GM19395 (cell line): ENCODE measurements at regions not wholly inside any gene's neighbourhood (a gene's known extent, or its start where the extent isn't known, plus 50 kb on each side); places are given as distances from the start of the nearest gene placed in this dataset.
"Not testable (repeated sequence)": the region's sequence is repeated elsewhere in the genome, so short reads cannot be mapped to it uniquely, and the experiment has no call there.

ENCODE experiments used
- ATAC-seq: cut with Tn5 transposase; IDR thresholded peaks from one replicate; pipeline ENCODE4 v1.9.1; 2021; ENCODE audit warnings: mild to moderate bottlenecking, moderate library complexity; ENCODE audit not compliant: unreplicated experiment

GRCh38 chr5:88622890-88623289, 260.1 kb downstream of the MEF2C start:
- not testable (repeated sequence) for ATAC-seq

GRCh38 chr5:88615767-88616166, 267.2 kb downstream of the MEF2C start:
- ATAC-seq: not testable (repeated sequence)

GRCh38 chr5:88613051-88613450, 269.9 kb downstream of the MEF2C start:
- no peak for ATAC-seq

GRCh38 chr5:88610586-88610985, 272.4 kb downstream of the MEF2C start:
- ATAC-seq: no peak

- ATAC-seq: no peak
These were observed 275.5 kb downstream of the MEF2C start for GRCh38 chr5:88607492-88607891.

- ATAC-seq: no peak
These were observed 276.4 kb downstream of the MEF2C start for GRCh38 chr5:88606626-88607025.

- ATAC-seq: no peak
These were observed 276.8 kb downstream of the MEF2C start for GRCh38 chr5:88606173-88606572.

- ATAC-seq: no peak
These were observed 280.4 kb downstream of the MEF2C start for GRCh38 chr5:88602584-88602983.

GRCh38 chr5:88594441-88594840, 288.5 kb downstream of the MEF2C start:
- no peak for ATAC-seq

GRCh38 chr5:88588609-88589008, 294.4 kb downstream of the MEF2C start:
- ATAC-seq: no peak

- ATAC-seq: no peak
These were observed 299.5 kb downstream of the MEF2C start for GRCh38 chr5:88583471-88583870.

- ATAC-seq: no peak
These were observed 289.7 kb upstream of the TMEM161B start for GRCh38 chr5:88558366-88558765.

- ATAC-seq: no peak
These were observed 289.2 kb upstream of the TMEM161B start for GRCh38 chr5:88557881-88558280.

- no peak for ATAC-seq
These were observed 288.5 kb upstream of the TMEM161B start for GRCh38 chr5:88557131-88557530.

GRCh38 chr5:88556406-88556805, 287.8 kb upstream of the TMEM161B start:
- ATAC-seq: no peak

- no peak for ATAC-seq
These were observed 287.0 kb upstream of the TMEM161B start for GRCh38 chr5:88555674-88556073.

GRCh38 chr5:88553986-88554385, 285.3 kb upstream of the TMEM161B start:
- no peak for ATAC-seq

GRCh38 chr5:88553136-88553875, 284.7 kb upstream of the TMEM161B start:
- ATAC-seq: no peak

GRCh38 chr5:88552426-88552825, 283.8 kb upstream of the TMEM161B start:
- no peak for ATAC-seq

- ATAC-seq: no peak
These were observed 283.2 kb upstream of the TMEM161B start for GRCh38 chr5:88551724-88552345.

GRCh38 chr5:88550736-88551135, 282.1 kb upstream of the TMEM161B start:
- no peak for ATAC-seq

GRCh38 chr5:88548136-88548805, 279.6 kb upstream of the TMEM161B start:
- ATAC-seq: no peak
